Ovary (tissue), 3 donors: ENCODE measurements at regions not wholly inside any gene's neighbourhood (a gene's known extent, or its start where the extent isn't known, plus 50 kb on each side); places are given as distances from the start of the nearest gene placed in this dataset.

Source experiments
- CTCF ChIP-seq, 3 donors: fragments of 450-650 bp in 2 of 3; fragments of 200-600 bp in 1 of 3; IDR thresholded peaks; one replicate each; pipeline versions ENCODE4 v1.5.1 to v1.8.0; 2016 to 2022; ENCODE audit warnings: antibody characterized with exemption in 3 of 3, mild to moderate bottlenecking in 1 of 3
- EP300 ChIP-seq: sonication (generic); formaldehyde crosslinking; IDR thresholded peaks from one replicate; pipeline ENCODE4 v1.6.1; 2017; ENCODE audit warnings: antibody characterized with exemption
- POLR2A ChIP-seq: fragments of 450-650 bp; IDR thresholded peaks from one replicate; pipeline ENCODE4 v1.6.1; 2017; ENCODE audit warnings: antibody characterized with exemption, mild to moderate bottlenecking, moderate library complexity
- donor health status: DM: no; HTN: no; CAD: no.

GRCh38 chr7:142499635-142500034, 241.8 kb upstream of the PRSS58 start:
- TF ChIP-seq CTCF (IDR thresholded peaks at IDR 0.05), result no peak
- no peak for TF ChIP-seq POLR2A
- no peak for TF ChIP-seq EP300
